Endothelial cell of umbilical vein (primary cell): ENCODE measurements at regions not wholly inside any gene's neighbourhood (a gene's known extent, or its start where the extent isn't known, plus 50 kb on each side); places are given as distances from the start of the nearest gene placed in this dataset.

ENCODE experiments used
- BruUV-seq: library from RNA; stranded (reverse); fragments of 400-500 nt; replicated peaks from 2 replicates; lab custom pipeline; 2021; lab: Mats Ljungman, UMichigan
- CTCF ChIA-PET: fragments of 300-600, 350-600 bp; sonication (Branson Sonifier 250); formaldehyde crosslinking; loops from one replicate; lab custom pipeline; 2021; ENCODE audit warnings: antibody characterized with exemption, inconsistent platforms; lab: Charles Lee
- POLR2A ChIA-PET: fragments of 300-600, 350-600 bp; sonication (Branson Sonifier 250); formaldehyde crosslinking; loops from one replicate; lab custom pipeline; 2021; ENCODE audit warnings: antibody characterized with exemption, inconsistent platforms; lab: Charles Lee
- DNase-seq: peaks from one replicate; pipeline ENCODE4 v3.0.0-alpha.2; 2011; ENCODE audit warnings: low read depth, low spot score
- FAIRE-seq: peaks from 2 replicates; lab custom pipeline; 2011; peaks lifted over from hg19 to GRCh38; lab: Jason Lieb, UNC
- H2AFZ ChIP-seq: 2 replicates; pipeline ENCODE4 v1.6.0; 2012; ENCODE audit warnings: low read depth, low read length, control low read depth, inconsistent platforms
- H3K27ac ChIP-seq: 2 replicates; pipeline ENCODE4 v1.5.1; 2011; ENCODE audit warnings: low read depth, mild to moderate bottlenecking, control low read depth, low read length, moderate library complexity; ENCODE audit not compliant: insufficient read depth
- H3K27me3 ChIP-seq, 2 experiments: 2 replicates each; pipeline versions ENCODE4 v1.6.0 to v1.6.1; 2011; ENCODE audit warnings: low read length in 2 of 2, mixed read lengths in 1 of 2; ENCODE audit not compliant: control insufficient read depth in 2 of 2, insufficient read depth in 2 of 2
- H3K36me3 ChIP-seq, 2 experiments: 2 replicates in 1 of 2; 3 replicates in 1 of 2; pipeline ENCODE4 v1.5.1; 2011; ENCODE audit warnings: low read length in 2 of 2, mild to moderate bottlenecking in 1 of 2, moderate library complexity in 1 of 2; ENCODE audit not compliant: control insufficient read depth in 2 of 2, insufficient read depth in 2 of 2; ENCODE audit errors: extremely low read depth in 1 of 2
- H3K4me1 ChIP-seq: 3 replicates; pipeline ENCODE4 v1.5.1; 2011; ENCODE audit warnings: mild to moderate bottlenecking, low read length; ENCODE audit not compliant: control insufficient read depth, insufficient read depth; ENCODE audit errors: extremely low read depth
- H3K4me2 ChIP-seq: 2 replicates; pipeline ENCODE4 v1.6.1; 2011; ENCODE audit warnings: low read length, control low read depth, mixed read lengths; ENCODE audit not compliant: insufficient read depth
- H3K4me3 ChIP-seq, 3 experiments: fragments of 200-600 bp in 1 of 3; sonication (generic), shearing (Covaris generic) in 1 of 3; replicated peaks in 1 of 3; 2 replicates each; pipeline ENCODE4 v1.5.1; 2011 to 2016; ENCODE audit warnings: control low read depth in 3 of 3, low read length in 3 of 3, mild to moderate bottlenecking in 2 of 3, inconsistent platforms in 1 of 3, low read depth in 1 of 3, moderate library complexity in 1 of 3; ENCODE audit not compliant: insufficient read depth in 1 of 3
- H3K79me2 ChIP-seq: 2 replicates; pipeline ENCODE4 v1.6.0; 2012; ENCODE audit warnings: low read length, inconsistent platforms; ENCODE audit not compliant: control insufficient read depth, insufficient read depth
- H3K9ac ChIP-seq: replicated peaks from 2 replicates; pipeline ENCODE3; 2011; ENCODE audit warnings: low read length, control low read depth; ENCODE audit not compliant: insufficient read depth; ENCODE audit errors: extremely low read depth
- H3K9me1 ChIP-seq: replicated peaks from 3 replicates; pipeline ENCODE4 v1.6.0; 2011; ENCODE audit warnings: mild to moderate bottlenecking, low read length; ENCODE audit not compliant: control insufficient read depth, insufficient read depth; ENCODE audit errors: extremely low read depth
- H3K9me3 ChIP-seq: replicated peaks from 2 replicates; pipeline ENCODE4 v1.5.1; 2012; ENCODE audit warnings: low read length, inconsistent platforms; ENCODE audit not compliant: control insufficient read depth, insufficient read depth
- H4K20me1 ChIP-seq: replicated peaks from 2 replicates; pipeline ENCODE3; 2011; ENCODE audit warnings: mild to moderate bottlenecking, low read length; ENCODE audit not compliant: control insufficient read depth, insufficient read depth; ENCODE audit errors: extremely low read depth
- EZH2 ChIP-seq: IDR thresholded peaks from 2 replicates; pipeline ENCODE4 v1.6.1; 2012; ENCODE audit warnings: borderline replicate concordance, low read depth, mild to moderate bottlenecking, moderate library complexity, low read length, inconsistent platforms; ENCODE audit not compliant: severe bottlenecking
- FOS ChIP-seq: IDR thresholded peaks from 2 replicates; pipeline ENCODE4 v1.6.1; 2011; ENCODE audit warnings: mild to moderate bottlenecking, low read length, moderate library complexity, borderline replicate concordance; ENCODE audit not compliant: insufficient read depth
- GATA2 ChIP-seq: IDR thresholded peaks from 2 replicates; pipeline ENCODE4 v1.7.0; 2011; ENCODE audit warnings: low read depth, mild to moderate bottlenecking, moderate library complexity, mixed read lengths, low read length; ENCODE audit not compliant: insufficient read length, insufficient read depth
- JUN ChIP-seq: IDR thresholded peaks from 2 replicates; pipeline ENCODE4 v1.6.1; 2011; ENCODE audit warnings: borderline replicate concordance, low read depth; ENCODE audit not compliant: insufficient read length, insufficient read depth
- MYC ChIP-seq: IDR thresholded peaks from one replicate; pipeline ENCODE4 v1.6.1; 2011; ENCODE audit warnings: mild to moderate bottlenecking, low read depth, low read length
- POLR2A ChIP-seq: IDR thresholded peaks from 2 replicates; pipeline ENCODE4 v1.6.1; 2012; ENCODE audit warnings: low read depth, mild to moderate bottlenecking, control low read depth, low read length
- POLR2AphosphoS5 ChIP-seq: IDR thresholded peaks from 2 replicates; pipeline ENCODE4 v1.6.1; 2012; ENCODE audit warnings: low read depth, mild to moderate bottlenecking, control low read depth, low read length, moderate library complexity; ENCODE audit not compliant: insufficient read depth
- dilution Hi-C: fragments of 300-500 bp; cut with MboI; formaldehyde crosslinking; loops from one replicate; pipeline ENCODE4 v1.15.0; 2019; ENCODE audit warnings: low sequenced_read_pairs; ENCODE audit not compliant: extremely low pct_ligation_motif_present
- intact Hi-C: fragments of 100-400 bp; cut with micrococcal nuclease; formaldehyde crosslinking; loops from one replicate; pipeline ENCODE4 v1.10.0; 2022
- TF ChIP-seq, protein P1 (sequence below): IDR thresholded peaks from 2 replicates; pipeline ENCODE4 v1.6.1; 2011; ENCODE audit not compliant: insufficient read depth, insufficient read length
- TF ChIP-seq, protein P2 (sequence below), 2 donors: IDR thresholded peaks; 1 replicate in 1 of 2; 2 replicates in 1 of 2; pipeline ENCODE4 v1.5.1; 2011; ENCODE audit warnings: low read length in 2 of 2, mild to moderate bottlenecking in 2 of 2, moderate library complexity in 2 of 2, control low read depth in 1 of 2, inconsistent platforms in 1 of 2, low read depth in 1 of 2; ENCODE audit not compliant: insufficient read depth in 1 of 2; ENCODE audit errors: extremely low read depth in 1 of 2

DNA sequence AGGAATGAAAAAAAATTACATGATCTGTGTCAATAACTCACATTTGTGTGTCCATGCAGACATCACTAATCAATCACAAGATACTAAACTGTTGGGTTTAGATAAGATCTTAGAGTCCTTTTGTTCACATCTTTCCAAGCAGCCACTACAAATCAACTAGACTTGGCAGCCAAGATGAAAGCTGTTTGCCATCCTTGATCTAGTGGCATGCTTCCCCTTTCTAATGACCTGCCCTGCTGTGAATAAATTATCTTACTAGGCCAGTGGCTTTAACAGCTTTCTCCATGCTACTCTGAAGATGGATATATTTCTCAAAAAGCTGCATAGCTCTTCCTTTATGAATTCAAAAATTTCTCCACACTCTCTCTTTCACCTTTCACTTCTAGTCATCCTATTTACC, 1338.0 kb upstream of the ACVR2A start:
- no peak overlapping the region for H3K27ac ChIP-seq
- no peaks in the 10 kb centered on the region for H3K79me2 ChIP-seq
- intact Hi-C loops: no loop called here
- no peaks in the 10 kb centered on the region for H3K36me3 ChIP-seq
- H3K4me2 ChIP-seq: no peak overlapping the region
- TF ChIP-seq MYC (no peak), FOS (no peak), POLR2AphosphoS5 (no peak), POLR2A (no peak), EZH2 (no peak), JUN (no peak), GATA2 (no peak)
- TF ChIP-seq, protein P1, sequence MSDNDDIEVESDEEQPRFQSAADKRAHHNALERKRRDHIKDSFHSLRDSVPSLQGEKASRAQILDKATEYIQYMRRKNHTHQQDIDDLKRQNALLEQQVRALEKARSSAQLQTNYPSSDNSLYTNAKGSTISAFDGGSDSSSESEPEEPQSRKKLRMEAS: no peak
- TF ChIP-seq, protein P2, sequence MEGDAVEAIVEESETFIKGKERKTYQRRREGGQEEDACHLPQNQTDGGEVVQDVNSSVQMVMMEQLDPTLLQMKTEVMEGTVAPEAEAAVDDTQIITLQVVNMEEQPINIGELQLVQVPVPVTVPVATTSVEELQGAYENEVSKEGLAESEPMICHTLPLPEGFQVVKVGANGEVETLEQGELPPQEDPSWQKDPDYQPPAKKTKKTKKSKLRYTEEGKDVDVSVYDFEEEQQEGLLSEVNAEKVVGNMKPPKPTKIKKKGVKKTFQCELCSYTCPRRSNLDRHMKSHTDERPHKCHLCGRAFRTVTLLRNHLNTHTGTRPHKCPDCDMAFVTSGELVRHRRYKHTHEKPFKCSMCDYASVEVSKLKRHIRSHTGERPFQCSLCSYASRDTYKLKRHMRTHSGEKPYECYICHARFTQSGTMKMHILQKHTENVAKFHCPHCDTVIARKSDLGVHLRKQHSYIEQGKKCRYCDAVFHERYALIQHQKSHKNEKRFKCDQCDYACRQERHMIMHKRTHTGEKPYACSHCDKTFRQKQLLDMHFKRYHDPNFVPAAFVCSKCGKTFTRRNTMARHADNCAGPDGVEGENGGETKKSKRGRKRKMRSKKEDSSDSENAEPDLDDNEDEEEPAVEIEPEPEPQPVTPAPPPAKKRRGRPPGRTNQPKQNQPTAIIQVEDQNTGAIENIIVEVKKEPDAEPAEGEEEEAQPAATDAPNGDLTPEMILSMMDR (IDR thresholded peaks at IDR 0.05; ENCODE audit: extremely low read depth in 1 of 2, insufficient read depth in 1 of 2, low read depth in 1 of 2, low read length in 2 of 2): no peak
- no peak overlapping the region for H3K4me3 ChIP-seq
- H3K27me3 ChIP-seq: no peaks in the 10 kb centered on the region
- H4K20me1 ChIP-seq: no peaks in the 10 kb centered on the region
- no peak overlapping the region for H3K9ac ChIP-seq
- FAIRE-seq (no peak), DNase-seq (no peak)
- no peaks in the 10 kb centered on the region for H3K4me1 ChIP-seq
- ChIA-PET POLR2A (no interaction called here), CTCF (no interaction called here)
- no peaks in the 10 kb centered on the region for H3K9me1 ChIP-seq
- BruUV-seq: no TSS peak
- no peaks in the 10 kb centered on the region for H3K9me3 ChIP-seq
- dilution Hi-C loops: no loop called here
- no peak overlapping the region for H2AFZ ChIP-seq
